ENCODE measurements at regions not wholly inside any gene's neighbourhood (a gene's known extent, or its start where the extent isn't known, plus 50 kb on each side); places are given as distances from the start of the nearest gene placed in this dataset.

DNA sequence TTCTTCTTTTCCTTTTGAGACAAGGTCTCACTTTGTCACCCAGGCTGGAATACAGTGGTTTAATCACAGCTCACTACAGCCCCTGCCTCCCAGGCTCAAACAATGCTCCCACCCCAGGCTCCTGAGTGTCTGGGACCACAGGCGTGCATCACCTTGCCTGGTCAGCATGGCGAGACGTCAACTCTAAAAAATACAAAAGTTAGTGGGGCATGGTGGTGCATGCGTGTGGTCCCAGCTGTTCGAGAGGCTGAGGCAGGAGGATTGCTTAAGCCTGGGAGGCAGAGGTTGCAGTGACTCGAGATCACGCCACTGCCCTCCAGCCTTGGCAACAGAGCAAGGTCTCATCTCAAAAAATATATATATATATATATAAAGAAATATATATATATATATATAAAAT lies 242.4 kb downstream of the SHOX start:
- TF ChIP-seq POLR2A (IDR thresholded peaks at IDR 0.05): no peak
- TF ChIP-seq, protein P1, sequence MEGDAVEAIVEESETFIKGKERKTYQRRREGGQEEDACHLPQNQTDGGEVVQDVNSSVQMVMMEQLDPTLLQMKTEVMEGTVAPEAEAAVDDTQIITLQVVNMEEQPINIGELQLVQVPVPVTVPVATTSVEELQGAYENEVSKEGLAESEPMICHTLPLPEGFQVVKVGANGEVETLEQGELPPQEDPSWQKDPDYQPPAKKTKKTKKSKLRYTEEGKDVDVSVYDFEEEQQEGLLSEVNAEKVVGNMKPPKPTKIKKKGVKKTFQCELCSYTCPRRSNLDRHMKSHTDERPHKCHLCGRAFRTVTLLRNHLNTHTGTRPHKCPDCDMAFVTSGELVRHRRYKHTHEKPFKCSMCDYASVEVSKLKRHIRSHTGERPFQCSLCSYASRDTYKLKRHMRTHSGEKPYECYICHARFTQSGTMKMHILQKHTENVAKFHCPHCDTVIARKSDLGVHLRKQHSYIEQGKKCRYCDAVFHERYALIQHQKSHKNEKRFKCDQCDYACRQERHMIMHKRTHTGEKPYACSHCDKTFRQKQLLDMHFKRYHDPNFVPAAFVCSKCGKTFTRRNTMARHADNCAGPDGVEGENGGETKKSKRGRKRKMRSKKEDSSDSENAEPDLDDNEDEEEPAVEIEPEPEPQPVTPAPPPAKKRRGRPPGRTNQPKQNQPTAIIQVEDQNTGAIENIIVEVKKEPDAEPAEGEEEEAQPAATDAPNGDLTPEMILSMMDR (IDR thresholded peaks at IDR 0.05): no peak

All from breast epithelium (tissue), 3 donors.